NB4 (cell line): ENCODE measurements at regions not wholly inside any gene's neighbourhood (a gene's known extent, or its start where the extent isn't known, plus 50 kb on each side); places are given as distances from the start of the nearest gene placed in this dataset.

ENCODE experiments used
- MYC ChIP-seq: IDR thresholded peaks from 2 replicates; pipeline ENCODE4 v1.6.1; 2011; ENCODE audit warnings: low read depth, low read length
- POLR2A ChIP-seq: IDR thresholded peaks from 2 replicates; pipeline ENCODE4 v1.6.1; 2011; ENCODE audit warnings: mild to moderate bottlenecking; ENCODE audit not compliant: insufficient read length; ENCODE audit errors: extremely low read depth
- TF ChIP-seq, protein P1 (sequence below): IDR thresholded peaks from one replicate; pipeline ENCODE4 v1.5.1; 2012; ENCODE audit warnings: low read depth, low read length
- TF ChIP-seq, protein P2 (sequence below): IDR thresholded peaks from 2 replicates; pipeline ENCODE4 v1.6.1; 2011; ENCODE audit warnings: low read depth, low read length

DNA sequence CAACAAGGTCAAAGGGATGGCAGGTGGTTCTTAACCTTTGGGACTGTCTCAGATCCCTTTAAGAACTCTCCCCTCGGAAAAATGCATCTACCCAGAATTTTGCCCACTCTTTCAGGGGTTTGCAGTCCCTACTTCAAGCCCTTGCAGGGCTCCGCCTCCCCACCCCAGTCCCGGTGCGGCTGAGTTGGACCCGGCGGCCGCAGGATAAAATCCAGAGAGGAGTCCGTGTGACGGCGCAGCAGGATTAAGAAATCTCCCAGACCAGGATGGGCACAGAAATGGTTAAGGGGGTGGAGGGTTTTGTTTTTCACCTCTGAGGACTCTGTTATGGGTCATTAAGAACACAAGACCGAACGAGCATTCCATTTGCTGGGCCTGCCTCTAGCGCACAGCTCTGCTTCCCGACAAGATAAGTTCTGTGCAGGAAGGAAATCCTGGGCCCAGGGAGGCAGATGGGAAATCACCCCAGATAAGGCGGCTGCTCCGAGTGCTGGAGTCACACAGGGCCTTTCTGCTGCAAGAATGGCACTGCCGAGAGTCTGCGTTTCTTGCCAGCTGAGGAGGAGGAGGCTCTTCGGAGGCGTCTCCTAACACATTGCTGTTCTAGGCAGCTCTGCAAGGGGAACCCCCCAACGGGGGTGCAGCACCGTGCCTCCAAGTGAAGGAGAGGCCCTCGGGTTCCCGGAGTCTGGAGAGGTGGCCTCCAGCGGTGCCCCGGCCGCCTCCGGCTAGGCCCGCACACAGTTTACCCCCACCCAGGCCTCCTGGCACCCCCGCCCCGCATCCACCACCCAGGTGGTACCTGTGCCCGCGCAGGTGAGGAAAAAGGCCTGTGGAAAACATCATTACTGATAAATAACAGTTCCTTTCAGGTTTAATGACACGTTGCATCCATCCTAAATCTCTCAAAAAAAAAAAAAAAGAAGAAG is 277.6 kb downstream of the BCOR start:
- TF ChIP-seq, protein P1, sequence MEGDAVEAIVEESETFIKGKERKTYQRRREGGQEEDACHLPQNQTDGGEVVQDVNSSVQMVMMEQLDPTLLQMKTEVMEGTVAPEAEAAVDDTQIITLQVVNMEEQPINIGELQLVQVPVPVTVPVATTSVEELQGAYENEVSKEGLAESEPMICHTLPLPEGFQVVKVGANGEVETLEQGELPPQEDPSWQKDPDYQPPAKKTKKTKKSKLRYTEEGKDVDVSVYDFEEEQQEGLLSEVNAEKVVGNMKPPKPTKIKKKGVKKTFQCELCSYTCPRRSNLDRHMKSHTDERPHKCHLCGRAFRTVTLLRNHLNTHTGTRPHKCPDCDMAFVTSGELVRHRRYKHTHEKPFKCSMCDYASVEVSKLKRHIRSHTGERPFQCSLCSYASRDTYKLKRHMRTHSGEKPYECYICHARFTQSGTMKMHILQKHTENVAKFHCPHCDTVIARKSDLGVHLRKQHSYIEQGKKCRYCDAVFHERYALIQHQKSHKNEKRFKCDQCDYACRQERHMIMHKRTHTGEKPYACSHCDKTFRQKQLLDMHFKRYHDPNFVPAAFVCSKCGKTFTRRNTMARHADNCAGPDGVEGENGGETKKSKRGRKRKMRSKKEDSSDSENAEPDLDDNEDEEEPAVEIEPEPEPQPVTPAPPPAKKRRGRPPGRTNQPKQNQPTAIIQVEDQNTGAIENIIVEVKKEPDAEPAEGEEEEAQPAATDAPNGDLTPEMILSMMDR, result no peak
- no peak for TF ChIP-seq POLR2A
- TF ChIP-seq, protein P2, sequence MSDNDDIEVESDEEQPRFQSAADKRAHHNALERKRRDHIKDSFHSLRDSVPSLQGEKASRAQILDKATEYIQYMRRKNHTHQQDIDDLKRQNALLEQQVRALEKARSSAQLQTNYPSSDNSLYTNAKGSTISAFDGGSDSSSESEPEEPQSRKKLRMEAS, result no peak
- TF ChIP-seq MYC, result no peak
